Esophagus muscularis mucosa (tissue), 4 donors: ENCODE measurements at regions not wholly inside any gene's neighbourhood (a gene's known extent, or its start where the extent isn't known, plus 50 kb on each side); places are given as distances from the start of the nearest gene placed in this dataset.

Source experiments
- DNase-seq: peaks from one replicate; pipeline ENCODE4 v3.0.0-alpha.2; 2017; ENCODE audit errors: extremely low spot score
- H3K27ac ChIP-seq, 4 donors: fragments of 200-600 bp; sonication (generic); replicated peaks in 1 of 4; 1 replicate in 3 of 4; 2 replicates in 1 of 4; pipeline ENCODE4 v1.5.1; 2016 to 2019; ENCODE audit warnings: mild to moderate bottlenecking in 1 of 4
- H3K27me3 ChIP-seq, 4 donors: fragments of 200-600 bp; sonication (generic); one replicate each; pipeline versions ENCODE4 v1.5.1 to v1.6.0; 2016 to 2019
- H3K36me3 ChIP-seq, 4 donors: fragments of 200-600 bp; sonication (generic); one replicate each; pipeline ENCODE4 v1.5.1; 2016 to 2019
- H3K4me1 ChIP-seq, 4 donors: fragments of 200-600 bp; sonication (generic); one replicate each; pipeline ENCODE4 v1.5.1; 2016 to 2019
- H3K4me3 ChIP-seq, 4 donors: fragments of 200-600 bp; sonication (generic); 1 replicate in 2 of 4; 2 replicates in 2 of 4; pipeline ENCODE4 v1.5.1; 2016 to 2019; ENCODE audit warnings: mild to moderate bottlenecking in 4 of 4, moderate library complexity in 1 of 4
- H3K9me3 ChIP-seq, 4 donors: fragments of 200-600 bp; sonication (generic); 1 replicate in 3 of 4; 2 replicates in 1 of 4; pipeline ENCODE4 v1.5.1; 2016 to 2019
- EP300 ChIP-seq: sonication (generic); formaldehyde crosslinking; IDR thresholded peaks from one replicate; pipeline ENCODE4 v1.6.1; 2017; ENCODE audit warnings: antibody characterized with exemption
- POLR2A ChIP-seq: fragments of 450-650 bp; IDR thresholded peaks from one replicate; pipeline ENCODE4 v1.6.1; 2017; ENCODE audit warnings: antibody characterized with exemption, moderate library complexity, mild to moderate bottlenecking, low read depth
- POLR2AphosphoS5 ChIP-seq, 2 donors: sonication (generic); formaldehyde crosslinking; IDR thresholded peaks; one replicate each; pipeline ENCODE4 v1.6.1; 2017; ENCODE audit warnings: antibody characterized with exemption in 2 of 2
- WGBS: methylation state at CpG from one replicate; pipeline ENCODE4 v1.1.5; 2018; 5-methylcytosine and 5-hydroxymethylcytosine counted together
- intact Hi-C: fragments of 100-400 bp; cut with DNase I; formaldehyde crosslinking; loops from one replicate; pipeline ENCODE4 v1.15.1; 2023
- TF ChIP-seq, protein P1 (sequence below), 3 experiments: fragments of 200-600 bp in 2 of 3; fragments of 450-650 bp in 1 of 3; sonication (generic) in 2 of 3; IDR thresholded peaks; one replicate each; pipeline ENCODE4 v1.5.1; 2017 to 2019; ENCODE audit warnings: antibody characterized with exemption in 3 of 3, mild to moderate bottlenecking in 2 of 3, moderate library complexity in 1 of 3

- no peak overlapping the region for H3K4me3 ChIP-seq
- intact Hi-C loops = no loop called here
- H3K9me3 ChIP-seq = no peaks in the 10 kb centered on the region
- no peak for TF ChIP-seq EP300
- TF ChIP-seq, protein P1, sequence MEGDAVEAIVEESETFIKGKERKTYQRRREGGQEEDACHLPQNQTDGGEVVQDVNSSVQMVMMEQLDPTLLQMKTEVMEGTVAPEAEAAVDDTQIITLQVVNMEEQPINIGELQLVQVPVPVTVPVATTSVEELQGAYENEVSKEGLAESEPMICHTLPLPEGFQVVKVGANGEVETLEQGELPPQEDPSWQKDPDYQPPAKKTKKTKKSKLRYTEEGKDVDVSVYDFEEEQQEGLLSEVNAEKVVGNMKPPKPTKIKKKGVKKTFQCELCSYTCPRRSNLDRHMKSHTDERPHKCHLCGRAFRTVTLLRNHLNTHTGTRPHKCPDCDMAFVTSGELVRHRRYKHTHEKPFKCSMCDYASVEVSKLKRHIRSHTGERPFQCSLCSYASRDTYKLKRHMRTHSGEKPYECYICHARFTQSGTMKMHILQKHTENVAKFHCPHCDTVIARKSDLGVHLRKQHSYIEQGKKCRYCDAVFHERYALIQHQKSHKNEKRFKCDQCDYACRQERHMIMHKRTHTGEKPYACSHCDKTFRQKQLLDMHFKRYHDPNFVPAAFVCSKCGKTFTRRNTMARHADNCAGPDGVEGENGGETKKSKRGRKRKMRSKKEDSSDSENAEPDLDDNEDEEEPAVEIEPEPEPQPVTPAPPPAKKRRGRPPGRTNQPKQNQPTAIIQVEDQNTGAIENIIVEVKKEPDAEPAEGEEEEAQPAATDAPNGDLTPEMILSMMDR (IDR thresholded peaks at IDR 0.05) = no peak
- no peak for TF ChIP-seq POLR2AphosphoS5 (IDR thresholded peaks at IDR 0.05)
- TF ChIP-seq POLR2A = no peak
- H3K27ac ChIP-seq = no peak overlapping the region
- 82% methylated on average over 7 of the region's 7 CpGs for WGBS
- H3K36me3 ChIP-seq = no peaks in the 10 kb centered on the region
- peaks cover 0 to 10% (median 0%) of the 10 kb centered on the region in 4 donors for H3K27me3 ChIP-seq
- no peak for DNase-seq
- peaks cover 0 to 8% (median 2%) of the 10 kb centered on the region in 4 donors for H3K4me1 ChIP-seq
Measured at GRCh38 chr19:30881281-30881680, 468.0 kb downstream of the TSHZ3 start.

GRCh38 chr19:30880551-30880950 lies 468.7 kb downstream of the TSHZ3 start:
- Histone ChIP-seq H3K4me1 (peaks cover 0 to 8% (median 2%) of the 10 kb centered on the region in 4 donors), H3K27me3 (peaks cover 0 to 10% (median 0%) of the 10 kb centered on the region in 4 donors), H3K27ac (no peak overlapping the region), H3K9me3 (no peaks in the 10 kb centered on the region), H3K36me3 (no peaks in the 10 kb centered on the region), H3K4me3 (no peak overlapping the region)
- intact Hi-C loops = no loop called here
- no peak for TF ChIP-seq POLR2A
- TF ChIP-seq, protein P1 (IDR thresholded peaks at IDR 0.05) = no peak
- no peak for TF ChIP-seq POLR2AphosphoS5 (IDR thresholded peaks at IDR 0.05)
- TF ChIP-seq EP300 = no peak
- 53% methylated on average over 4 of the region's 4 CpGs for WGBS
- no peak for DNase-seq

- Histone ChIP-seq H3K9me3 (no peaks in the 10 kb centered on the region), H3K4me1 (peaks cover 0 to 8% (median 2%) of the 10 kb centered on the region in 4 donors), H3K27ac (no peak overlapping the region), H3K27me3 (peaks cover 0 to 10% (median 0%) of the 10 kb centered on the region in 4 donors), H3K36me3 (no peaks in the 10 kb centered on the region), H3K4me3 (no peak overlapping the region)
- 80% methylated on average over 4 of the region's 4 CpGs for WGBS
- intact Hi-C loops = no loop called here
- TF ChIP-seq POLR2A (no peak), EP300 (no peak), POLR2AphosphoS5 (IDR thresholded peaks at IDR 0.05) (no peak)
- TF ChIP-seq, protein P1 (IDR thresholded peaks at IDR 0.05) = no peak
- no peak for DNase-seq
Measured at GRCh38 chr19:30880151-30880550, 469.1 kb downstream of the TSHZ3 start.

GRCh38 chr19:30879736-30880135 lies 469.5 kb downstream of the TSHZ3 start:
- DNase-seq = no peak
- no peaks in the 10 kb centered on the region for H3K36me3 ChIP-seq
- 83% methylated on average over 3 of the region's 3 CpGs for WGBS
- intact Hi-C loops = no loop called here
- H3K27ac ChIP-seq = no peak overlapping the region
- peaks cover 0 to 7% (median 0%) of the 10 kb centered on the region in 4 donors for H3K27me3 ChIP-seq
- peaks cover 0 to 8% (median 2%) of the 10 kb centered on the region in 4 donors for H3K4me1 ChIP-seq
- no peaks in the 10 kb centered on the region for H3K9me3 ChIP-seq
- H3K4me3 ChIP-seq = no peak overlapping the region
- TF ChIP-seq EP300 (no peak), POLR2A (no peak), POLR2AphosphoS5 (IDR thresholded peaks at IDR 0.05) (no peak)

- H3K9me3 ChIP-seq = no peaks in the 10 kb centered on the region
- no peaks in the 10 kb centered on the region for H3K36me3 ChIP-seq
- WGBS = 95% methylated on average over 3 of the region's 3 CpGs
- intact Hi-C loops = no loop called here
- TF ChIP-seq POLR2AphosphoS5 (IDR thresholded peaks at IDR 0.05) = no peak
- H3K4me3 ChIP-seq = no peak overlapping the region
- no peak for DNase-seq
- peaks cover 0 to 8% (median 2%) of the 10 kb centered on the region in 4 donors for H3K4me1 ChIP-seq
- peaks cover 0 to 2% (median 0%) of the 10 kb centered on the region in 4 donors for H3K27me3 ChIP-seq
- H3K27ac ChIP-seq = no peak overlapping the region
Measured at GRCh38 chr19:30879225-30879624, 470.0 kb downstream of the TSHZ3 start.

- TF ChIP-seq POLR2A (no peak), POLR2AphosphoS5 (IDR thresholded peaks at IDR 0.05) (no peak), EP300 (no peak)
- TF ChIP-seq, protein P1 (IDR thresholded peaks at IDR 0.05) = no peak
- DNase-seq = no peak
- intact Hi-C loops = no loop called here
- Histone ChIP-seq H3K4me1 (peaks cover 0 to 8% (median 2%) of the 10 kb centered on the region in 4 donors), H3K36me3 (no peaks in the 10 kb centered on the region), H3K4me3 (no peak overlapping the region), H3K27ac (no peak overlapping the region), H3K27me3 (no peaks in the 10 kb centered on the region), H3K9me3 (no peaks in the 10 kb centered on the region)
- 92% methylated on average over 2 of the region's 3 CpGs for WGBS
Measured at GRCh38 chr19:30878495-30878894, 470.7 kb downstream of the TSHZ3 start.
